ENCODE measurements at regions not wholly inside any gene's neighbourhood (a gene's known extent, or its start where the extent isn't known, plus 50 kb on each side); places are given as distances from the start of the nearest gene placed in this dataset.

- DNase-seq = peak in 1 of 56 donors; percentile 1
These were observed 603.8 kb downstream of the TLE4 start for GRCh38 chr9:80175286-80176150.

GRCh38 chr9:80163889-80164288 lies 592.1 kb downstream of the TLE4 start:
- no peak for DNase-seq

GRCh38 chr9:80158554-80159170 lies 586.9 kb downstream of the TLE4 start:
- no peak for DNase-seq

GRCh38 chr9:80158131-80158530 lies 586.4 kb downstream of the TLE4 start:
- DNase-seq = no peak

- DNase-seq = no peak
These were observed 585.8 kb downstream of the TLE4 start for GRCh38 chr9:80157561-80157983.

- no peak for DNase-seq
These were observed 585.1 kb downstream of the TLE4 start for GRCh38 chr9:80156756-80157472.

- DNase-seq = no peak
These were observed 584.5 kb downstream of the TLE4 start for GRCh38 chr9:80156262-80156661.

- no peak for DNase-seq
These were observed 576.1 kb downstream of the TLE4 start for GRCh38 chr9:80147866-80148265.

- DNase-seq = no peak
These were observed 574.7 kb downstream of the TLE4 start for GRCh38 chr9:80146466-80146865.

- DNase-seq = no peak
These were observed 573.1 kb downstream of the TLE4 start for GRCh38 chr9:80144856-80145255.

GRCh38 chr9:80144406-80144805 lies 572.6 kb downstream of the TLE4 start:
- DNase-seq = no peak

- no peak for DNase-seq
These were observed 572.1 kb downstream of the TLE4 start for GRCh38 chr9:80143899-80144298.

GRCh38 chr9:80134487-80134886 lies 562.7 kb downstream of the TLE4 start:
- DNase-seq = no peak

GRCh38 chr9:80131627-80132026 lies 559.9 kb downstream of the TLE4 start:
- DNase-seq = no peak

GRCh38 chr9:80127920-80128319 lies 556.2 kb downstream of the TLE4 start:
- no peak for DNase-seq

GRCh38 chr9:80125731-80126264 lies 554.0 kb downstream of the TLE4 start:
- DNase-seq = no peak

GRCh38 chr9:80117031-80117430 lies 545.3 kb downstream of the TLE4 start:
- DNase-seq = no peak

GRCh38 chr9:80114241-80114640 lies 542.5 kb downstream of the TLE4 start:
- no peak for DNase-seq

GRCh38 chr9:80107931-80108660 lies 536.3 kb downstream of the TLE4 start:
- DNase-seq = no peak

GRCh38 chr9:80097476-80097875 lies 525.7 kb downstream of the TLE4 start:
- peak in 1 of 56 donors; percentile 1 for DNase-seq

- no peak for DNase-seq
These were observed 522.5 kb downstream of the TLE4 start for GRCh38 chr9:80094176-80094771.

All from amygdala (tissue), 56 donors.